HUES6 (cell line): ENCODE measurements at regions not wholly inside any gene's neighbourhood (a gene's known extent, or its start where the extent isn't known, plus 50 kb on each side); places are given as distances from the start of the nearest gene placed in this dataset.

ENCODE experiments used
- H3K27ac ChIP-seq: 2 replicates; pipeline ENCODE4 v1.7.0; 2013; ENCODE audit warnings: low read depth, mild to moderate bottlenecking, low read length, inconsistent platforms
- H3K27me3 ChIP-seq: 2 replicates; pipeline ENCODE4 v1.6.1; 2013; ENCODE audit warnings: low read length; ENCODE audit not compliant: control insufficient read depth, insufficient read depth
- H3K36me3 ChIP-seq: 2 replicates; pipeline ENCODE4 v1.6.1; 2013; ENCODE audit warnings: low read length; ENCODE audit not compliant: control insufficient read depth, insufficient read depth
- H3K4me1 ChIP-seq: 2 replicates; pipeline ENCODE4 v1.6.1; 2013; ENCODE audit warnings: low read length; ENCODE audit not compliant: control insufficient read depth, insufficient read depth
- H3K4me3 ChIP-seq: 2 replicates; pipeline ENCODE4 v1.5.1; 2013; ENCODE audit warnings: low read depth, low read length
- H3K9ac ChIP-seq: one replicate; pipeline ENCODE4 v1.6.1; 2013; ENCODE audit warnings: mild to moderate bottlenecking, low read length
- H3K9me3 ChIP-seq: 2 replicates; pipeline ENCODE4 v1.6.1; 2013; ENCODE audit warnings: low read depth, low read length; ENCODE audit not compliant: control insufficient read depth, insufficient read depth

DNA sequence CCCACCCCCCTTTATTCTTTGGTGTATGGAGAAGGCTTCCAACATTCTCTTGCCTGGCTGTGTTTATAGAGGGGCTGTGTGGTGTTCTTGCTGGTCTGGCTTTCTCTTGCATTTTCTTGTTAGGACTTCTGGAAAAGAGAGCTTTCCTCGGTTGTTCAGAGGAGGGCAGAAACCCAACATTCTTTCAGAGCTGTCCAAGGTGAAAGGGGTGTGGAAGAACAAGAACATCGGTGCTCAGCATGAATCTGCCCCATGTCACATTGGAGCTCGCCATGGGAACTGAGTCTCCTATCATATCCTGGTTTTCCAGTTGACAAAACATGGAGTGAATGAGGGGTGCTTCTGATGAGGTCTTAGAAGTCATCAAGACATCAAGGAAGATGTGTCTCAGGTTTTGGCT lies 281.8 kb downstream of the RNF144B start:
- no peak overlapping the region for H3K9ac ChIP-seq
- no peaks in the 10 kb centered on the region for H3K9me3 ChIP-seq
- H3K4me3 ChIP-seq, result no peak overlapping the region
- no peak overlapping the region for H3K27ac ChIP-seq
- H3K4me1 ChIP-seq, result no peaks in the 10 kb centered on the region
- H3K36me3 ChIP-seq, result no peaks in the 10 kb centered on the region
- no peaks in the 10 kb centered on the region for H3K27me3 ChIP-seq

DNA sequence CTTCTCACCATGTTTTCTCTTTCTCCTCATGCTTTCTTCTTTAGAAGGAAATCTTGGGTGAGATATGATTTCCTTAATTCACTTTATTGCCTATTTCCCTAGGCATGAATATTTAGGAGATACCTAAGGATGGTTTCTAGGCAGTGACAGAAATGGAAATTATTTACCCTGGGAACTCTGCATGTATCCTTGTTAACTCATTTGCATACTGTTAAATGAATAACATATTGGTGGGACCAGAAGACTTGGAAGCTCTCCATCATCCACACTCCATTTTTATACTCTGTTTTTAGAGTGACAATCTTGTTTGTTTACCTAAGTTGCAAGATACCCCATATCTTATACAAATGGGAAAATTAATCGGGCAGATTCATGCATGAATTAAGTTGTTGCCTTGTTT lies 285.7 kb downstream of the RNF144B start:
- no peaks in the 10 kb centered on the region for H3K9me3 ChIP-seq

DNA sequence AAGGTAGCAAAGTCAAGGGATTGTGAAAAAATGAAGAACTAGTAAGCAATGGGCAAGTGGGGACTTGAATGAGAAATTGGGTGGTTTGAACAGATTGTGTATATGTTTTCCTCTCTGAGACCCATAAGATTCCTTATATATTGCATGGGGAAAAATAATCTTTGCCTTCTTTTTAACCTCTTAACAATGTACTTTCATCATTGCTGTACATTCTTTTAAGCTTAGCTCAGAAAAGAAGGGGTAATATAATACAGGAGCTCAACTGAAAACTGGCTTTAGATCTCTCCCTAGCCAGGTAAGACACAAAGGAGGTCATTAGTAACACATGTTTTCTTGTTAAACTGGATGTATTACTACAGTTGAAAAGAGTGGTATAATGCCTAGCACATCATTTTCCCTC lies 287.2 kb downstream of the RNF144B start:
- H3K4me1 ChIP-seq, result no peaks in the 10 kb centered on the region
- no peak overlapping the region for H3K9ac ChIP-seq
- H3K36me3 ChIP-seq, result no peaks in the 10 kb centered on the region
- H3K27me3 ChIP-seq, result no peaks in the 10 kb centered on the region
- H3K4me3 ChIP-seq, result no peak overlapping the region
- no peak overlapping the region for H3K27ac ChIP-seq
- no peaks in the 10 kb centered on the region for H3K9me3 ChIP-seq

More for the DNA sequence above, 285.7 kb downstream of the RNF144B start:
- H3K36me3 ChIP-seq, result no peaks in the 10 kb centered on the region
- no peak overlapping the region for H3K9ac ChIP-seq
- H3K4me1 ChIP-seq, result no peaks in the 10 kb centered on the region
- no peak overlapping the region for H3K27ac ChIP-seq
- H3K27me3 ChIP-seq, result no peaks in the 10 kb centered on the region
- H3K4me3 ChIP-seq, result no peak overlapping the region

DNA sequence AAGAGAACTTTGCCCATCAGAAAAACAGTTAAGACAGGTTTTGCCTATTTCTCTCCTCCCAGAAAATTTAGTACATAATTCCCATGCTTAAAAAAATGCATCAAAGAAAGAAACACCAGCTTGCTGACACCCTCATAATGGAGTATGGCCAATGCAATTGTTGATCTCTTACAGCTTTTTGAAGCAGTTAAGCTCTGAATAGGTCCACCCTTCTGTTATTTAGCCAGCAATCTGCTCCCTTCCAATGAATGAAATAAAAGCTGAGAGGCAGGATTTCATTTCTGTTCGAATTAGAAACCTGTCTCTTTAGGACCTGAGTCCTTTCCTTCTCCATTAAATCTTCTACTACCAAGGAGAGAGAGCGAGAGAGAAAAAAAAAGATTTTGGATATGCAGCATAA lies 288.7 kb downstream of the RNF144B start:
- H3K27ac ChIP-seq, result no peak overlapping the region
- no peak overlapping the region for H3K4me3 ChIP-seq

DNA sequence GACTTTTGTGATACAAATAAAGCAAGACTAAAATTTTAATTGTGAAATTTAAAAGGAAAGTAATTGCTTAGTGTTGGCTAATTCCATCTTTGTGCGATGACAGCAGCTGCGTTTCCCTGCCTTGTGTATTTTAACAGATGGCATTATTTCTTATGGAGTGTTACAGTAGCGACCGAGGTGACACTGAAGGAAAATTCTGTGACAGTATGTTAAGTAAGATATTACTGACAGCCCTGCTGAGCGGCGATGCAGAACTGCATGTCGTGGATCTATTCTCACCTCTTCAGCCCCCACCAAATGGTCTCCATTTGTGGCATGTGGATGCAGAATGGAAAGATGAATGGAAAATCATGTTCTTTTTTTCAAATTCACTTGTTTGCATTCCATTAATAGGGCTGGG lies 289.4 kb downstream of the RNF144B start:
- Histone ChIP-seq H3K9ac (no peak overlapping the region), H3K27ac (no peak overlapping the region), H3K4me1 (no peaks in the 10 kb centered on the region), H3K9me3 (no peaks in the 10 kb centered on the region), H3K27me3 (no peaks in the 10 kb centered on the region), H3K36me3 (no peaks in the 10 kb centered on the region), H3K4me3 (no peak overlapping the region)

More for the DNA sequence above, 288.7 kb downstream of the RNF144B start:
- Histone ChIP-seq H3K4me1 (no peaks in the 10 kb centered on the region), H3K36me3 (no peaks in the 10 kb centered on the region), H3K9me3 (no peaks in the 10 kb centered on the region), H3K27me3 (no peaks in the 10 kb centered on the region), H3K9ac (no peak overlapping the region)

DNA sequence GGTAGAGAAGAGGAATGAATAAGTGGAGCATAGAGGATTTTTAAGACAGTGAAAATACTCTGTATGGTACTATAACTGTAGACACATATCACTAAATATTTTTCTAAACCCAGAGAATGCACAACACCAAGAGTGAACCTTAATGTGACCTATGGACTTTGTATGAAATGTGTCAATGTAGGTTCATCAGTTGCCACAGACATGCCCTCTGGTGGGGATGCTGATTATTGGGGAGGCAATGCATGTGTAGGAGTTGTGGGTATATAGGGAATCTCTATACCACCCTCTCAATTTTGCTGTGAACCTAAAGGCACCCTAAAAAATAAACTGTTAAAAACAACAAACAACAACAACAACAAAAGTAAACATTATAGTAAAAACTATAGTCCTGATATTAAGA lies 293.7 kb downstream of the RNF144B start:
- Histone ChIP-seq H3K27me3 (no peaks in the 10 kb centered on the region), H3K27ac (no peak overlapping the region), H3K9ac (no peak overlapping the region), H3K4me1 (no peaks in the 10 kb centered on the region), H3K9me3 (no peaks in the 10 kb centered on the region), H3K4me3 (no peak overlapping the region), H3K36me3 (no peaks in the 10 kb centered on the region)

DNA sequence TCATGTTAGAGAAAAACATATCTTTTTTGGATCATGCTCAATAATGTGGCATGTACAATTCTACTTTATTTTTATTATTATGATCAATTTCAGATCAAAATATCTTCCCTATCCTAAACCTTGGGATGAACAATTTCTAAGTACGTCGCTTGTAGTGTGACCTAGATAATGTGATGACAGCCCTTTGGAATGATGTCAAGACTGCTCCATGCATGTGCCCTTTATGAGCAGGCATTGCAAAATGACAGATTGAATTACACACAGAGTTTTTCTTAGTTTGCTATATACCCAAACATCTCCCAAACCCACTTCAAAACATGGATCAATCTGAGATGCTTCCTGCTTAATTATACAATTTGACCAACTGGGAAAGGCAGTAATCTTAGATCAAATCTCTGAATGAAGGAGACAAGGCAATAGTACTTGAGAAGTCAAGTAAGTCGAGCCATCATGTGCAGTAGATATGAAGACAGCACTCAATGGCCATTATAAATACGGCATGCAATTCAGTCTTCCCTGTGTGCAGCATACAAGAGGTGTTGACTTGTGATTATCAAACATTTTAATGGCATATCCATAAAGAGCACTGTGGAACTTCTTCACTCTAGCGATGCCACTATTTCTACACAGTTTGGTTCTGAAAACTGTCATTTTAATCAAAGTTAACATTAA lies 294.8 kb downstream of the RNF144B start:
- no peaks in the 10 kb centered on the region for H3K4me1 ChIP-seq
- H3K4me3 ChIP-seq, result no peak overlapping the region
- no peak overlapping the region for H3K27ac ChIP-seq
- H3K36me3 ChIP-seq, result no peaks in the 10 kb centered on the region
- H3K9ac ChIP-seq, result no peak overlapping the region
- no peaks in the 10 kb centered on the region for H3K9me3 ChIP-seq
- no peaks in the 10 kb centered on the region for H3K27me3 ChIP-seq

DNA sequence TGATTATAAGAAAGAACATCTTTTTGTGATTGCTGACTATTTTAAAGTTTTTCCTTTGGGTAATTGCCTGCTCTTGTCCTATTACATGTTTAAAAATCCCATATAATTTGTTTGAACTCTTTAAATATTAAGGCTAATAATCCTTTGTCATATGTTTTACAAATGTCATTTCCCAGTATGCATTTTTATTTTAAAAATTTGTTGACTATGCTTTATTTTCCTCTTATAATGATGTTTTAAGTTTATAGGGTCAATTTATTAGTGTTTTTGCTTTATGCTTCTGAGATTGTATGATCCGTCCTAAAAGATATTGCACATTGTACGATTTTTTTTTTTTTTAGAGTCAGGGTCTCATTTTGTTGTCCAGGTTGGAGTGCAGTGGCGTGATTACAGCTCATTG lies 297.2 kb downstream of the RNF144B start:
- no peak overlapping the region for H3K9ac ChIP-seq
- H3K9me3 ChIP-seq, result no peaks in the 10 kb centered on the region
- H3K4me3 ChIP-seq, result no peak overlapping the region
- H3K36me3 ChIP-seq, result no peaks in the 10 kb centered on the region
- H3K4me1 ChIP-seq, result no peaks in the 10 kb centered on the region
- no peak overlapping the region for H3K27ac ChIP-seq
- no peaks in the 10 kb centered on the region for H3K27me3 ChIP-seq

DNA sequence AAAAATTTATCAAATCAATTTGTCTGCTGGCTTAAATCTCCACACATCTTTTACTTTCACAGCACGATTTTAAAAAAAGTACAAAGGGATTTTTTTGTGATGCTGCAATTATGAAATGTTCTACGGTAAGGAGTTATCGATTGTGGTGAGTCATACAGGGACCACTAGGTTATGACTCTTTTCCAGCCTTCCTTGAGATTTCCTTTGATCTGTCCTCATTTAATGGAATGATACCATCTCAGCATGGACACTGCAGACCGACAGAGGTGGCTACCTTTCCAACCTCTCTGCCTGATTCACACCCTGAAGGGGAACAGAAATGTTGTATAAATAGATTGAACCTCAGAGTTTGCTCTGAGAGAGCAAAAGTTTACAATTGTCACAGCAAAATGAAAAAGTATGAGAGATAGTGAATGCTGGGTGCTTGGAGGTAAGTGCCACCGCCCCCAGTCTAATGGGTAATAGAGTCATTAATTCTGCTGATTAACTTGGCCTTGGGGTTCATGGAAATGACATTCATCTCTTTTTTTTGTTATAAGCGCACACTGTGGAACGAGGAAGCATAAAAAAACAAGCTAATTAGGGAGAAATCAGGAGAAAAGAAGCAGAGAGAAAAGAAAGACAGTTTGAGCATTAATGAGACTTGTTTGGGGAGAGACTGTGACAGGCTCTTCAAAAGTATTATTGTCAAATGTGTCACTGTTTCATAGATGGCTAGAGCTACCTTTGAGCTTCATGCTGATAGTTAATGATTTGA lies 306.0 kb downstream of the RNF144B start:
- Histone ChIP-seq H3K4me1 (no peaks in the 10 kb centered on the region), H3K36me3 (no peaks in the 10 kb centered on the region), H3K27ac (no peak overlapping the region), H3K4me3 (no peak overlapping the region), H3K9me3 (no peaks in the 10 kb centered on the region), H3K9ac (no peak overlapping the region), H3K27me3 (no peaks in the 10 kb centered on the region)

DNA sequence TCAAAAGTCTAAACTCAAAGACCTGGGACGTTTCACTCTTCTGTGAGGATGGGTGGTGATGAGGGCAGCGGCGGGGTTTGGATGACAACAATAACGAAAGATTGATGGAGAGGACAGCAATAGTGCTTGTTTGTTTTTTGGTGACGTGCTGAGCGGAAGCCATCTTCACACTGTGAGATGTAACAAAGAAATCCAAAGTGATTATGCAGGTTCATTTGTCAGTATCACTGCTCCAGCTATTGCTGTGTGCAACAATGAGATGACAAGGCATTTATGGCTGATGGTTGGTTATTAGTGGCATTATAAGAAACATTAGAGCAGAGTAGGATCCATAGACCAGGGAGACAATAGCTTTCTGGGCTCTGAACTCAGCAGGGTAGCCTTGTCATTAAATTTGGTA lies 306.7 kb downstream of the RNF144B start:
- Histone ChIP-seq H3K4me1 (no peaks in the 10 kb centered on the region), H3K9ac (no peak overlapping the region), H3K27me3 (no peaks in the 10 kb centered on the region), H3K27ac (no peak overlapping the region), H3K9me3 (no peaks in the 10 kb centered on the region), H3K36me3 (no peaks in the 10 kb centered on the region), H3K4me3 (no peak overlapping the region)

DNA sequence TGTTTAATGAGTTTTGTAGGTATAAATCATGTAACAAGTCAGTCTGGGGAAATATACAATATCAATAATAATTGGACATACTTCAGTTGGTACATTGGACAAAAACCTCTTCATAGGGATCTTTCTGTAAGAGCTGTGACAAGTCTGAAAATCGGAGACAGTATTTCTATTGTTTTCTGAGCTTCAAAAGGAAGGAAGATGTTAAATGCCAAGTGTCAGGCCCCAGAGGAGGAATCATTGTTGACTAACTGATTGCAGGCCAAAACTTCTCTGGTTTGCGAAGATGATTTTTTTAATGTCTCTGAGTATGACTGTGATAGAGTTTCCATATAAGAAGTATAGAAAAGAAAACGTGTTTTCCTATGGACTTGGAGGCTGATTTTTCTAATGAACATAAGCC lies 316.4 kb downstream of the RNF144B start:
- Histone ChIP-seq H3K4me3 (no peak overlapping the region), H3K36me3 (no peaks in the 10 kb centered on the region), H3K27ac (no peak overlapping the region), H3K27me3 (no peaks in the 10 kb centered on the region), H3K9ac (no peak overlapping the region), H3K4me1 (no peaks in the 10 kb centered on the region), H3K9me3 (no peaks in the 10 kb centered on the region)
